Mesothelial cell of epicardium (in vitro differentiated cells): ENCODE measurements at regions not wholly inside any gene's neighbourhood (a gene's known extent, or its start where the extent isn't known, plus 50 kb on each side); places are given as distances from the start of the nearest gene placed in this dataset.

ENCODE experiments used
- DNase-seq, 2 experiments: peaks; one replicate each; pipeline ENCODE4 v3.0.0; 2021; ENCODE audit warnings: low spot score in 2 of 2; ENCODE audit not compliant: unreplicated experiment in 2 of 2
- H3K27ac Mint-ChIP-seq: 2 replicates; pipeline ENCODE4 v1.8.0; 2021; ENCODE audit warnings: mixed read lengths
- H3K27me3 Mint-ChIP-seq: 2 replicates; pipeline ENCODE4 v1.8.0; 2021; ENCODE audit warnings: low read depth, mixed read lengths
- H3K36me3 Mint-ChIP-seq: 2 replicates; pipeline ENCODE4 v1.8.0; 2021; ENCODE audit warnings: mixed read lengths
- H3K4me1 Mint-ChIP-seq: 2 replicates; pipeline ENCODE4 v1.8.0; 2021; ENCODE audit warnings: mixed read lengths
- H3K4me3 Mint-ChIP-seq: 2 replicates; pipeline ENCODE4 v1.8.0; 2021; ENCODE audit warnings: mild to moderate bottlenecking, moderate library complexity, mixed read lengths
- H3K9me3 Mint-ChIP-seq: 2 replicates; pipeline ENCODE4 v1.8.0; 2021; ENCODE audit warnings: mixed read lengths
- TF ChIP-seq, protein P1 (sequence below): fragments of 200-600 bp; sonication (generic); IDR thresholded peaks from one replicate; pipeline ENCODE4 v1.5.0; 2021; ENCODE audit warnings: antibody characterized with exemption; ENCODE audit not compliant: unreplicated experiment

GRCh38 chr3:132867526-132867925 is 145.3 kb upstream of the NPHP3 start:
- Mint-ChIP-seq H3K36me3 (no peaks in the 10 kb centered on the region), H3K27ac (no peak overlapping the region), H3K4me1 (no peaks in the 10 kb centered on the region), H3K9me3 (peaks cover 6% of the 10 kb centered on the region), H3K4me3 (no peak overlapping the region), H3K27me3 (peaks cover 11% of the 10 kb centered on the region)
- TF ChIP-seq, protein P1, sequence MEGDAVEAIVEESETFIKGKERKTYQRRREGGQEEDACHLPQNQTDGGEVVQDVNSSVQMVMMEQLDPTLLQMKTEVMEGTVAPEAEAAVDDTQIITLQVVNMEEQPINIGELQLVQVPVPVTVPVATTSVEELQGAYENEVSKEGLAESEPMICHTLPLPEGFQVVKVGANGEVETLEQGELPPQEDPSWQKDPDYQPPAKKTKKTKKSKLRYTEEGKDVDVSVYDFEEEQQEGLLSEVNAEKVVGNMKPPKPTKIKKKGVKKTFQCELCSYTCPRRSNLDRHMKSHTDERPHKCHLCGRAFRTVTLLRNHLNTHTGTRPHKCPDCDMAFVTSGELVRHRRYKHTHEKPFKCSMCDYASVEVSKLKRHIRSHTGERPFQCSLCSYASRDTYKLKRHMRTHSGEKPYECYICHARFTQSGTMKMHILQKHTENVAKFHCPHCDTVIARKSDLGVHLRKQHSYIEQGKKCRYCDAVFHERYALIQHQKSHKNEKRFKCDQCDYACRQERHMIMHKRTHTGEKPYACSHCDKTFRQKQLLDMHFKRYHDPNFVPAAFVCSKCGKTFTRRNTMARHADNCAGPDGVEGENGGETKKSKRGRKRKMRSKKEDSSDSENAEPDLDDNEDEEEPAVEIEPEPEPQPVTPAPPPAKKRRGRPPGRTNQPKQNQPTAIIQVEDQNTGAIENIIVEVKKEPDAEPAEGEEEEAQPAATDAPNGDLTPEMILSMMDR, result no peak
- DNase-seq, result no peak

DNA sequence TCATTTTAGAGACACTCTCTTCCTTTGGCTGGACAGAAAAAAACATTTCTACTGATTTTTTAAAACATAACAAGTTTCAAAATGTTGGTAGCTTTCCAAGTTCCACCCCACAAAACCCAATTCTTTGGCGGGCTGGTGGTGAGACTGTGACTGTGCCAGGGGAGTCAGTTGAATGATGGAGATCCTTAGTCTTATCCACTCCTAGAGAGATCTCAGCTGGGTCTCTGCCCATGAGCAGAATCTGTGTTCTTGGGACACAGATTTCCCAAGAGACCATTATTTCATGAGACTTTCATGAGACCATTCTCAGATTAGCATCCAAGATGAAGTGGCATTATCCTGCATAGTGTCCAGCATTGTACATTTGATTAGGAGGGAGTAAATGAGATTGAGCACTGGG is 135.1 kb upstream of the NPHP3 start:
- TF ChIP-seq, protein P1, result no peak
- no peaks in the 10 kb centered on the region for H3K36me3 Mint-ChIP-seq
- peaks cover 2% of the 10 kb centered on the region for H3K4me1 Mint-ChIP-seq
- H3K27ac Mint-ChIP-seq, result no peak overlapping the region
- H3K27me3 Mint-ChIP-seq, result no peaks in the 10 kb centered on the region
- DNase-seq, result no peak
- no peaks in the 10 kb centered on the region for H3K9me3 Mint-ChIP-seq
- no peak overlapping the region for H3K4me3 Mint-ChIP-seq

DNA sequence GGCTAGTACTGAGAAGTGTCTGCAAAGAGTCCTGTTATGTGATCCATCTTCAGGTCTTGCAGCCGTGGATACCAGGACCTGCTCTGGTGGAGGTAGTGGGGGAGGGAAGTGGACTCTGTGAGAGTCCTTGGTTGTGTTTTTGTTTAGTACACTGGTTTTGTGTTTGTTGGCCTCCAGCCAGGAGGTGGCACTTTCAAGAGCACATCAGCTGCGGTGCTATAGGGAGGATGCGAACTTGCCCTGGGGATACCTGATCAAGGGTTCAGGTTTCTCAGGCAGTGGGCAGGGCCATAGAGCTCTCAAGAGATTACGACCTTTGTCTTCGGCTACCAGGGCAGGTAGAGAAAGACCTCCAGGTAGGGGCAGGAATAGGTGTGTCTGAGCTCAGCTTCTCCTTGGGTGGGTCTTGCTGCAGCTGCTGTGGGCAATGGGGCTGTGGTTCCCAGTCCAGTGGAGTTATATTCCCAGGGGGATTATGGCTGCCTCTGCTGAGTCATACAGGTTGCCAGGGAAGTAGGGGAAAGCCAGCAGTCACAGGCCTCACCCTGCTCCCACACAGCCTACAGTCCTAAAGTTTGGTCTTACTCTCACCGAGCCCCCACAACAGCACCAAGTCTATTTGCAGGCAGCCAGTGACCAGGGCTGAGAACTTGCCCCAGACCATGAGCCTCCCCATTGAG is 132.8 kb upstream of the NPHP3 start:
- Mint-ChIP-seq H3K36me3 (no peaks in the 10 kb centered on the region), H3K9me3 (peaks cover 17% of the 10 kb centered on the region), H3K4me1 (peaks cover 2% of the 10 kb centered on the region), H3K27ac (no peak overlapping the region), H3K27me3 (no peaks in the 10 kb centered on the region), H3K4me3 (no peak overlapping the region)
- TF ChIP-seq, protein P1, result no peak
- DNase-seq, result no peak

DNA sequence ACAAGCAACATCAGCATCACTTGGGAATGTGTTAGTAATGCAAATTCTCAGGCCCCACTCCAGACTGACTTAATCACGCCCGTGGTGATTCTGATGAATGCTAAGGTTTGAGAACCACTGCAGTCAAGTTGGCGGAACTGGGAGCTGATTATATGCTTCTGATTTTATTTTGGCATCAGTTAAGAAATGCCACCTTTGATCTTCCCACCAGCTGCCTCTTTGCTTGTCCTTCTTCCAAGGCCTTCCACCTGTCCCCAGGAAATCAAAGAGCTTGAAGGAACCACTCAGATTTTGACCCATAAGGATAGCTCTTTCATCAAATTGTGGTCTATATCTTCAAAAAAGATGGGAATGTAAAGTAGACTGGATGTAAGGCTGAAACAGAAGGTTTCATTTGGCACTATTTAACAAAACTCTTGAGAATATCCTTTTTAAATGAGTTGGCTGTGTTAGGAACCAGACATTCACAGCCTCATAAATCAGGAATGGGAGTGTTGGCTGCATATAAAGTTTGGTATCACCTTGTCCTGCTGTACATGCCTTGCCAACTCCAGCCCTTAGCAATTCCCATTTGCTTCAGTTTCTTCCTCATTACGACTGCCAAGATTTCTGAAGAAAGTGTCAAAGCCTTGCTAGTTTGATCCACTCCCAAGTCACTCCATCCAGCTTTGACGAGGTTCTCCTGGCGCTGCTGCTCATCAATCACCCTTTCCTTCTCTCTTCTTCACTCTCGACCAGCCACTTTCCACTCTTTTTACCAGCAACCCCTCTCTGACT is 125.8 kb upstream of the NPHP3 start:
- Mint-ChIP-seq H3K9me3 (peaks cover 18% of the 10 kb centered on the region), H3K4me1 (no peaks in the 10 kb centered on the region), H3K27me3 (peaks cover 6% of the 10 kb centered on the region), H3K27ac (no peak overlapping the region), H3K4me3 (no peak overlapping the region), H3K36me3 (no peaks in the 10 kb centered on the region)
- TF ChIP-seq, protein P1, result no peak
- DNase-seq, result no peak

DNA sequence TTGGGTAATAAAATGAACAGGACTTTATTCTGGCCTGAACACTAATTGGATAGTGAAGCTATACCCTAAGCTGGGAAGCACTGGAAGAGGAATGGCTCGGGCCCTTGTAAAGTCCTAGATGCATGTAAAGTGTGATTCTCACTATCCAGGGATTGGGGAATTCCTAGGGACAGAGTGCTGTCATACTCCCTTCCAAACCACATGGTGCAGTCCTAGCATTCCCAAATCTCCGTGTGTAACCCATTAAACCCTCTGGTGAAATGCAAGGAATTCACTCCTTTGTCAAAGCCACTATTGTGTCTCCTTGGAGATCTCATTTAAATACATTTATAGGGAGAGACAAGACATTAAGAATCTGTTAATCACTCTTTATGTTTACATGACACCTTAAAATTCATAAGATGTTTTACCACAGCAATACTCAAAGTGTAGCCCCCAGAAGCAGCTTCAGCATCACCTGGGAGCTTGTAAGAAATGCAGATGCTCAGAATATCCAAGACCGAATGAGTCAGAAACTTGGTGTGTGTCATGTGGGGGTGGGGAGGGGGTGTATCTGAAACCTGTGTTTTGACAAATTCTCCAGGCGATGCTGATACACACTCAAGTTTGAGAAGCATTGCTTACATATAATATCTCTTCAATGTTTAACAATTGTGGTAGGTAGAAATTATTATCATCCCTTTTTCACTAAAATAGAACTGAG is 121.8 kb upstream of the NPHP3 start:
- Mint-ChIP-seq H3K27ac (no peak overlapping the region), H3K27me3 (peaks cover 8% of the 10 kb centered on the region), H3K36me3 (no peaks in the 10 kb centered on the region), H3K4me3 (no peak overlapping the region), H3K9me3 (no peaks in the 10 kb centered on the region), H3K4me1 (no peaks in the 10 kb centered on the region)
- TF ChIP-seq, protein P1, result no peak
- DNase-seq, result no peak
